K562 (cell line): ENCODE measurements at regions not wholly inside any gene's neighbourhood (a gene's known extent, or its start where the extent isn't known, plus 50 kb on each side); places are given as distances from the start of the nearest gene placed in this dataset.

Experiments
- ATAC-seq: fragments of 200-7000 bp; cut with Tn5 transposase; 3 replicates; pipeline ENCODE4 v1.9.1; 2020; ENCODE audit warnings: moderate library complexity
- BruUV-seq: library from RNA; stranded (reverse); fragments of 400-500 nt; replicated peaks from 2 replicates; lab custom pipeline; 2021; lab: Mats Ljungman, UMichigan
- CTCF ChIA-PET: fragments of 300-600 bp; formaldehyde crosslinking; extraction: SDS; loops from one replicate; lab custom pipeline; 2021; ENCODE audit warnings: low intra/inter-chr PET ratio; lab: Yijun Ruan, JAX
- POLR2A ChIA-PET: fragments of 300-600, 350-650 bp; sonication (Branson Sonifier 250); formaldehyde crosslinking; extraction: SDS; loops from one replicate; lab custom pipeline; 2021; ENCODE audit warnings: antibody characterized with exemption, inconsistent platforms; lab: Yijun Ruan, JAX
- DNase-seq, 4 experiments: peaks; one replicate each; pipeline versions ENCODE4 v3.0.0 to v3.0.0-alpha.2; 2011 to 2018; ENCODE audit warnings: low spot score in 3 of 4, mixed read lengths in 3 of 4; ENCODE audit errors: extremely low read depth in 1 of 4
- FAIRE-seq: peaks from 2 replicates; lab custom pipeline; 2011; peaks lifted over from hg19 to GRCh38; lab: Jason Lieb, UNC
- H2AFZ ChIP-seq: 2 replicates; pipeline ENCODE4 v1.6.0; 2011; ENCODE audit warnings: low read depth, low read length, control low read depth, inconsistent platforms
- H3K27ac ChIP-seq: fragments of 200-600 bp; 3 replicates; pipeline ENCODE4 v1.8.0; 2011; ENCODE audit warnings: low read depth, mild to moderate bottlenecking, control low read depth, inconsistent platforms, low read length, moderate library complexity, mixed read lengths; ENCODE audit errors: extremely low read depth
- H3K27me3 ChIP-seq, 2 experiments: fragments of 300-600 bp in 1 of 2; 2 replicates in 1 of 2; 3 replicates in 1 of 2; pipeline versions ENCODE4 v1.6.0 to v1.8.0; 2011; ENCODE audit warnings: inconsistent platforms in 2 of 2, low read length in 2 of 2, mild to moderate bottlenecking in 1 of 2, mixed read lengths in 1 of 2, moderate library complexity in 1 of 2; ENCODE audit not compliant: control insufficient read depth in 2 of 2, insufficient read depth in 2 of 2
- H3K36me3 ChIP-seq: fragments of 300-600 bp; 3 replicates; pipeline ENCODE4 v1.8.0; 2011; ENCODE audit warnings: mild to moderate bottlenecking, low read length, inconsistent platforms; ENCODE audit not compliant: control insufficient read depth, insufficient read depth
- H3K4me1 ChIP-seq, 2 experiments: fragments of 200-600 bp in 1 of 2; replicated peaks in 1 of 2; 2 replicates in 1 of 2; 3 replicates in 1 of 2; pipeline versions ENCODE4 v1.5.1 to v1.8.0; 2011; ENCODE audit warnings: inconsistent platforms in 2 of 2, low read length in 2 of 2, mild to moderate bottlenecking in 1 of 2, mixed read lengths in 1 of 2, moderate library complexity in 1 of 2; ENCODE audit not compliant: control insufficient read depth in 2 of 2, insufficient read depth in 2 of 2
- H3K4me2 ChIP-seq: 2 replicates; pipeline ENCODE4 v1.6.1; 2011; ENCODE audit warnings: low read length, control low read depth, inconsistent platforms, mixed read lengths; ENCODE audit not compliant: insufficient read depth
- H3K4me3 ChIP-seq: fragments of 200-600 bp; sonication (generic), shearing (Covaris generic); 2 replicates; pipeline ENCODE4 v1.5.1; 2016; ENCODE audit warnings: control low read depth, inconsistent platforms
- H3K79me2 ChIP-seq: fragments of 200-600 bp; 3 replicates; pipeline ENCODE4 v1.8.0; 2011; ENCODE audit warnings: low read length, inconsistent platforms; ENCODE audit not compliant: control insufficient read depth, insufficient read depth
- H3K9ac ChIP-seq, 2 experiments: 2 replicates each; pipeline versions ENCODE4 v1.6.0 to v1.6.1; 2011; ENCODE audit warnings: low read depth in 2 of 2, low read length in 2 of 2, control low read depth in 1 of 2, inconsistent platforms in 1 of 2, mild to moderate bottlenecking in 1 of 2, mixed read lengths in 1 of 2; ENCODE audit not compliant: insufficient read depth in 1 of 2
- H3K9me1 ChIP-seq: one replicate; pipeline ENCODE4 v1.6.0; 2011; ENCODE audit warnings: inconsistent platforms, mild to moderate bottlenecking, low read length, moderate library complexity; ENCODE audit not compliant: control insufficient read depth, insufficient read depth
- H3K9me3 ChIP-seq: replicated peaks from 2 replicates; pipeline ENCODE4 v1.5.1; 2011; ENCODE audit warnings: low read depth, low read length, inconsistent platforms; ENCODE audit not compliant: control insufficient read depth, insufficient read depth
- H4K20me1 ChIP-seq: replicated peaks from 2 replicates; pipeline ENCODE4 v1.6.1; 2011; ENCODE audit warnings: low read length, inconsistent platforms, mixed read lengths; ENCODE audit not compliant: control insufficient read depth, insufficient read depth
- CXXC5 ChIP-seq: fragments of 250-450 bp; sonication (Bioruptor Pico); IDR thresholded peaks from 2 replicates; pipeline ENCODE4 v1.8.0; 2022; ENCODE audit warnings: inconsistent platforms, mild to moderate bottlenecking, moderate library complexity
- ETS2 ChIP-seq: IDR thresholded peaks from 2 replicates; pipeline ENCODE4 v1.6.1; 2016; ENCODE audit warnings: borderline replicate concordance, missing genetic modification characterization, mild to moderate bottlenecking, moderate library complexity, missing compliant biosample characterization; ENCODE audit not compliant: poor library complexity, severe bottlenecking
- HMG20A ChIP-seq: fragments of 450-650 bp; formaldehyde crosslinking; conservative IDR thresholded peaks from 2 replicates; pipeline ENCODE4 v1.4.0; 2020; ENCODE audit warnings: mild to moderate bottlenecking, mixed read lengths
- HNRNPLL ChIP-seq: fragments of 200-400 bp; formaldehyde crosslinking; IDR thresholded peaks from 2 replicates; pipeline ENCODE4 v1.6.1; 2017; ENCODE audit warnings: low read length, low read depth, mild to moderate bottlenecking; ENCODE audit not compliant: poor library complexity, severe bottlenecking
- KDM1A ChIP-seq, 2 experiments: fragments of 450-650 bp; IDR thresholded peaks; 2 replicates each; pipeline ENCODE4 v1.6.1; 2016; ENCODE audit warnings: mild to moderate bottlenecking in 2 of 2
- MCM2 ChIP-seq: fragments of 450-650 bp; IDR thresholded peaks from 2 replicates; pipeline ENCODE4 v1.6.1; 2017; ENCODE audit warnings: low read depth, mild to moderate bottlenecking
- RB1 ChIP-seq: fragments of 450-650 bp; IDR thresholded peaks from 2 replicates; pipeline ENCODE4 v1.6.1; 2017; ENCODE audit warnings: low read depth, mild to moderate bottlenecking
- RFX7 ChIP-seq: fragments of 250-450 bp; sonication (Bioruptor Pico); IDR thresholded peaks from 2 replicates; pipeline ENCODE4 v1.5.1; 2021; ENCODE audit warnings: mild to moderate bottlenecking
- SMAD1 ChIP-seq: fragments of 150-350 bp; IDR thresholded peaks from 2 replicates; pipeline ENCODE4 v1.6.1; 2014; ENCODE audit warnings: low read length, low read depth; ENCODE audit not compliant: partially characterized antibody
- TAF7 ChIP-seq: fragments of 450-650 bp; IDR thresholded peaks from 2 replicates; pipeline ENCODE4 v1.6.1; 2016; ENCODE audit warnings: missing genetic modification characterization, missing compliant biosample characterization
- TCF3 ChIP-seq: sonication (generic); formaldehyde crosslinking; IDR thresholded peaks from 2 replicates; pipeline ENCODE4 v1.4.0; 2020; ENCODE audit warnings: mild to moderate bottlenecking, missing genetic modification reagents
- XRCC3 ChIP-seq: fragments of 450-650 bp; IDR thresholded peaks from 2 replicates; pipeline ENCODE4 v1.6.1; 2017; ENCODE audit warnings: mild to moderate bottlenecking, moderate library complexity
- ZBTB12 ChIP-seq: fragments of 250-450 bp; sonication (Bioruptor Pico); IDR thresholded peaks from 2 replicates; pipeline ENCODE4 v1.4.0; 2020
- WGBS: fragments of 100-300 bp; shearing (Covaris generic); methylation state at CpG from one replicate; pipeline ENCODE4 v1.1.6; 2016; ENCODE audit warnings: low coverage, mixed read lengths; ENCODE audit not compliant: insufficient coverage; ENCODE audit errors: missing lambda C conversion rate; 5-methylcytosine and 5-hydroxymethylcytosine counted together
- in situ Hi-C: fragments of 300-500 bp; cut with MboI; formaldehyde crosslinking; loops from 4 replicates; pipeline ENCODE4 v1.15.0; 2018; ENCODE audit warnings: inconsistent platforms, mixed read lengths
- intact Hi-C: fragments of 100-400 bp; cut with micrococcal nuclease; formaldehyde crosslinking; loops from 2 replicates; pipeline ENCODE4 v1.14.2; 2022

- CTCF ChIA-PET, result no interaction called here
- no peaks in the 10 kb centered on the region for H3K4me1 ChIP-seq
- no peaks in the 10 kb centered on the region for H3K9me1 ChIP-seq
- FAIRE-seq (no peak), DNase-seq (no peak), ATAC-seq (no peak)
- H3K79me2 ChIP-seq, result no peaks in the 10 kb centered on the region
- H3K9ac ChIP-seq, result no peak overlapping the region
- no peaks in the 10 kb centered on the region for H4K20me1 ChIP-seq
- TF ChIP-seq HNRNPLL (no peak), TAF7 (no peak), SMAD1 (no peak), RB1 (no peak), CXXC5 (CRISPR knock-in tag) (no peak), KDM1A (IDR thresholded peaks at IDR 0.05) (no peak), ETS2 (tag) (no peak), ZBTB12 (CRISPR knock-in tag) (no peak), MCM2 (no peak), RFX7 (CRISPR knock-in tag) (no peak), XRCC3 (no peak), HMG20A (CRISPR knock-in tag) (no peak), TCF3 (no peak)
- H3K9me3 ChIP-seq, result no peaks in the 10 kb centered on the region
- WGBS, result 0% methylated on average over 2 of the region's 2 CpGs
- H3K27ac ChIP-seq, result no peak overlapping the region
- intact Hi-C loops, result no loop called here
- no peaks in the 10 kb centered on the region for H3K36me3 ChIP-seq
- POLR2A ChIA-PET, result no interaction called here
- no peak overlapping the region for H3K4me3 ChIP-seq
- H3K4me2 ChIP-seq, result no peak overlapping the region
- no peak overlapping the region for H2AFZ ChIP-seq
- H3K27me3 ChIP-seq, result no peaks in the 10 kb centered on the region
- in situ Hi-C loops, result no loop called here
- BruUV-seq, result no TSS peak
Observed at GRCh38 chr2:116955646-116956045, 858.8 kb upstream of the DDX18 start.
